ENCODE measurements at regions not wholly inside any gene's neighbourhood (a gene's known extent, or its start where the extent isn't known, plus 50 kb on each side); places are given as distances from the start of the nearest gene placed in this dataset.

DNA sequence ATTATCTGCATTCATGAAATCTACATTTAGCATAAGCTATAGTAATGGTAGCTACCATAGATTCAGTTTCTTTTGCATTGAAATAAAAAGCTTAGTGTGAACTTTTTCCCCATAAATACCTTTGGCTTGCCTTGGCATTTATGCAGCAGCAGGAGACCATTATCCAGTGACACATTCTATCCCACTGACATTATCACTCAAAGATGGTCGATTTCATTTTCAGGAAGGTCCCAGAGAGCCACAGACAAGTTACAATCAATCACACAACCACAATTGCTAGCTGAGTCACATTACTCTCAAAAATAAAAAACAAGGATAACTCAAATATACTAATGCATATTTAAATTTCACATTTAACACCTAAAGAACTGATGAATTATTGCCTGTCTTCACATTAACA, 512.7 kb upstream of the CDH2 start:
- Mint-ChIP-seq H3K27ac (peak overlapping the region in 2 of 3 experiments; percentile 9 to 53; a peak in 2 of 7 replicates), H3K36me3 (ENCODE audit: insufficient read depth in 1 of 3, low read depth in 3 of 3) (peaks cover 0 to 4% (median 2%) of the 10 kb centered on the region in 3 experiments; a peak in 2 of 7 replicates), H3K27me3 (ENCODE audit: low read depth) (no peaks in the 10 kb centered on the region), H3K4me3 (no peak overlapping the region), H3K4me1 (peaks cover 28 to 29% of the 10 kb centered on the region in 2 experiments), H3K9me3 (no peaks in the 10 kb centered on the region; a peak in 1 of 5 replicates)
- H2BK120ac ChIP-seq (ENCODE audit: low read depth, low read length, poor library complexity, severe bottlenecking) = no peak overlapping the region
- DNase-seq = no peak
- no peak overlapping the region for H2BK12ac ChIP-seq (ENCODE audit: insufficient read length, low read depth, low read length)
- WGBS (ENCODE audit: extremely low coverage, insufficient read length, low lambda C conversion rate) = no CpG with 5 or more reads among the region's 1 CpG
- no peak overlapping the region for H2AFZ ChIP-seq (ENCODE audit: low read length)
- no peak overlapping the region for H3K9ac ChIP-seq (ENCODE audit: extremely low read depth, insufficient read length, low read length)
- no peak overlapping the region for H3K23ac ChIP-seq (ENCODE audit: insufficient read length, low read depth, low read length)
- H3K79me2 ChIP-seq (ENCODE audit: insufficient read depth, low read length) = no peaks in the 10 kb centered on the region
- TF ChIP-seq, protein P1, sequence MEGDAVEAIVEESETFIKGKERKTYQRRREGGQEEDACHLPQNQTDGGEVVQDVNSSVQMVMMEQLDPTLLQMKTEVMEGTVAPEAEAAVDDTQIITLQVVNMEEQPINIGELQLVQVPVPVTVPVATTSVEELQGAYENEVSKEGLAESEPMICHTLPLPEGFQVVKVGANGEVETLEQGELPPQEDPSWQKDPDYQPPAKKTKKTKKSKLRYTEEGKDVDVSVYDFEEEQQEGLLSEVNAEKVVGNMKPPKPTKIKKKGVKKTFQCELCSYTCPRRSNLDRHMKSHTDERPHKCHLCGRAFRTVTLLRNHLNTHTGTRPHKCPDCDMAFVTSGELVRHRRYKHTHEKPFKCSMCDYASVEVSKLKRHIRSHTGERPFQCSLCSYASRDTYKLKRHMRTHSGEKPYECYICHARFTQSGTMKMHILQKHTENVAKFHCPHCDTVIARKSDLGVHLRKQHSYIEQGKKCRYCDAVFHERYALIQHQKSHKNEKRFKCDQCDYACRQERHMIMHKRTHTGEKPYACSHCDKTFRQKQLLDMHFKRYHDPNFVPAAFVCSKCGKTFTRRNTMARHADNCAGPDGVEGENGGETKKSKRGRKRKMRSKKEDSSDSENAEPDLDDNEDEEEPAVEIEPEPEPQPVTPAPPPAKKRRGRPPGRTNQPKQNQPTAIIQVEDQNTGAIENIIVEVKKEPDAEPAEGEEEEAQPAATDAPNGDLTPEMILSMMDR (conservative IDR thresholded peaks at IDR 0.05) = no peak
- no peak overlapping the region for H2AK5ac ChIP-seq (ENCODE audit: insufficient read length, low read length)
- no peak overlapping the region for H2BK15ac ChIP-seq (ENCODE audit: low read depth, low read length)
- H3K27me3 ChIP-seq (ENCODE audit: insufficient read depth, low read length) = no peaks in the 10 kb centered on the region
- no peak overlapping the region for H3K14ac ChIP-seq (ENCODE audit: insufficient read depth, low read length)
- H2BK20ac ChIP-seq (ENCODE audit: low read depth, low read length, poor library complexity, severe bottlenecking) = no peak overlapping the region
- H2BK5ac ChIP-seq (ENCODE audit: insufficient read length, low read length) = no peak overlapping the region
- no peak overlapping the region for H3K4ac ChIP-seq (ENCODE audit: low read depth, low read length)
- no peak overlapping the region for H4K5ac ChIP-seq (ENCODE audit: insufficient read length, low read depth, low read length)
- no peak overlapping the region for H4K91ac ChIP-seq (ENCODE audit: insufficient read length, low read depth, low read length)
- H3T11ph ChIP-seq (ENCODE audit: low read length) = no peak overlapping the region
- no peak overlapping the region for H3K4me2 ChIP-seq (ENCODE audit: insufficient read depth, insufficient read length, low read length)
- H3K23me2 ChIP-seq (ENCODE audit: insufficient read length, low read depth, low read length, poor library complexity, severe bottlenecking) = no peaks in the 10 kb centered on the region
- no peaks in the 10 kb centered on the region for H4K20me1 ChIP-seq (ENCODE audit: control insufficient read depth, insufficient read depth, insufficient read length)
- no peak overlapping the region for H3K27ac ChIP-seq (ENCODE audit: insufficient read length, low read depth, low read length)
- H3K79me1 ChIP-seq (ENCODE audit: insufficient read depth, low read depth, low read length, poor library complexity, severe bottlenecking) = no peaks in the 10 kb centered on the region
- H3K4me1 ChIP-seq (ENCODE audit: insufficient read depth, low read length) = peaks cover 10% of the 10 kb centered on the region
- no peak overlapping the region for H4K8ac ChIP-seq (replicated peaks; ENCODE audit: insufficient read length, low read depth, low read length)
- H3K18ac ChIP-seq (ENCODE audit: insufficient read length, low read depth, low read length) = no peak overlapping the region
- no peak overlapping the region for H3K56ac ChIP-seq (ENCODE audit: insufficient read length, low read depth, low read length)
- no peaks in the 10 kb centered on the region for H3K9me3 ChIP-seq (ENCODE audit: control insufficient read depth, low read depth, low read length)
